ENCODE measurements at regions not wholly inside any gene's neighbourhood (a gene's known extent, or its start where the extent isn't known, plus 50 kb on each side); places are given as distances from the start of the nearest gene placed in this dataset.
"Not testable (repeated sequence)": the region's sequence is repeated elsewhere in the genome, so short reads cannot be mapped to it uniquely, and the experiment has no call there.

GRCh38 chrX:140425712-140426395 lies 79.0 kb downstream of the SOX3 start:
- no peak for DNase-seq (ENCODE audit: low read depth)

GRCh38 chrX:140422501-140422900 lies 82.4 kb downstream of the SOX3 start:
- no peak for TF ChIP-seq CTCF (IDR thresholded peaks at IDR 0.05; ENCODE audit: insufficient read depth, low read depth, low read length)
- no peak for DNase-seq (ENCODE audit: low read depth)
- H3K4me3 ChIP-seq (ENCODE audit: low read depth, low read length) = no peak overlapping the region

More at GRCh38 chrX:140425712-140426395, 79.0 kb downstream of the SOX3 start:
- TF ChIP-seq CTCF (IDR thresholded peaks at IDR 0.05; ENCODE audit: insufficient read depth, low read depth, low read length) = no peak
- H3K4me3 ChIP-seq (ENCODE audit: low read depth, low read length) = no peak overlapping the region

GRCh38 chrX:140402131-140402530 lies 102.7 kb downstream of the SOX3 start:
- not testable (repeated sequence) for DNase-seq (ENCODE audit: low read depth); H3K4me3 ChIP-seq (ENCODE audit: low read depth, low read length)

GRCh38 chrX:140396326-140396725 lies 108.5 kb downstream of the SOX3 start:
- not testable (repeated sequence) for H3K4me3 ChIP-seq (ENCODE audit: low read depth, low read length); DNase-seq (ENCODE audit: low read depth)

GRCh38 chrX:140393507-140393906 lies 111.4 kb downstream of the SOX3 start:
- H3K4me3 ChIP-seq (ENCODE audit: low read depth, low read length) = no peak overlapping the region
- DNase-seq (ENCODE audit: low read depth) = no peak
- TF ChIP-seq CTCF (IDR thresholded peaks at IDR 0.05; ENCODE audit: insufficient read depth, low read depth, low read length) = no peak

GRCh38 chrX:140391313-140391712 lies 113.6 kb downstream of the SOX3 start:
- H3K4me3 ChIP-seq (ENCODE audit: low read depth, low read length) = no peak overlapping the region
- no peak for TF ChIP-seq CTCF (IDR thresholded peaks at IDR 0.05; ENCODE audit: insufficient read depth, low read depth, low read length)
- no peak for DNase-seq (ENCODE audit: low read depth)

GRCh38 chrX:140389331-140389730 lies 115.5 kb downstream of the SOX3 start:
- TF ChIP-seq CTCF (IDR thresholded peaks at IDR 0.05; ENCODE audit: insufficient read depth, low read depth, low read length) = no peak
- no peak overlapping the region for H3K4me3 ChIP-seq (ENCODE audit: low read depth, low read length)
- no peak for DNase-seq (ENCODE audit: low read depth)

- H3K4me3 ChIP-seq (ENCODE audit: low read depth, low read length) = no peak overlapping the region
- no peak for DNase-seq (ENCODE audit: low read depth)
- TF ChIP-seq CTCF (IDR thresholded peaks at IDR 0.05; ENCODE audit: insufficient read depth, low read depth, low read length) = no peak
Observed at GRCh38 chrX:140362861-140363260, 142.0 kb downstream of the SOX3 start.
